GM18951 (cell line): ENCODE measurements at regions not wholly inside any gene's neighbourhood (a gene's known extent, or its start where the extent isn't known, plus 50 kb on each side); places are given as distances from the start of the nearest gene placed in this dataset.
"Not testable (repeated sequence)": the region's sequence is repeated elsewhere in the genome, so short reads cannot be mapped to it uniquely, and the experiment has no call there.

Source experiments
- POLR2A ChIP-seq: IDR thresholded peaks from 4 replicates; pipeline ENCODE4 v1.6.1; 2011; ENCODE audit warnings: mild to moderate bottlenecking; ENCODE audit not compliant: insufficient read length, insufficient read depth; ENCODE audit errors: extremely low read depth
- in situ Hi-C: fragments of 300-500 bp; cut with MboI; formaldehyde crosslinking; loops from one replicate; pipeline ENCODE4 v1.12.0; 2022; ENCODE audit warnings: low sequenced_read_pairs, mixed read lengths, inconsistent platforms; ENCODE audit not compliant: unreplicated experiment

DNA sequence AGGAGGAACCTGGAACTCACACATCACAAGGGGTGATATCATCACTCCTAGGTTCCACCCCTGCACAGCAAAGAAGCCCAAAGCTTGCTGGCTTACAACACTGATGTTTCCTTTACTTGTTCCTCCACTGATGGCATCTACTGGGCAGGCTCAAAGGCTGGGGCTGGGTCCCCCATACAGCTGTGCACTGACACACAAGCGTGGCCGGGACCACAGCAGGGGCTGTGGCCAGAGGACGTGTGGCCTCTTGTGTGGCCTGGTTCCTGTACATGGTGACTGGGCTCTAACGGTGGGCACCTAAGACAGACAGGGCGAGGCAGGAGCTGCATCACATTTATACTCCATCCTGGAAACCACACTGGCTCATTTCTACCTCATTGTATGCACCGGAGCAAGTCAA is 264.4 kb upstream of the FOXF1 start:
- TF ChIP-seq POLR2A, result no peak
- in situ Hi-C loops, result no loop called here

DNA sequence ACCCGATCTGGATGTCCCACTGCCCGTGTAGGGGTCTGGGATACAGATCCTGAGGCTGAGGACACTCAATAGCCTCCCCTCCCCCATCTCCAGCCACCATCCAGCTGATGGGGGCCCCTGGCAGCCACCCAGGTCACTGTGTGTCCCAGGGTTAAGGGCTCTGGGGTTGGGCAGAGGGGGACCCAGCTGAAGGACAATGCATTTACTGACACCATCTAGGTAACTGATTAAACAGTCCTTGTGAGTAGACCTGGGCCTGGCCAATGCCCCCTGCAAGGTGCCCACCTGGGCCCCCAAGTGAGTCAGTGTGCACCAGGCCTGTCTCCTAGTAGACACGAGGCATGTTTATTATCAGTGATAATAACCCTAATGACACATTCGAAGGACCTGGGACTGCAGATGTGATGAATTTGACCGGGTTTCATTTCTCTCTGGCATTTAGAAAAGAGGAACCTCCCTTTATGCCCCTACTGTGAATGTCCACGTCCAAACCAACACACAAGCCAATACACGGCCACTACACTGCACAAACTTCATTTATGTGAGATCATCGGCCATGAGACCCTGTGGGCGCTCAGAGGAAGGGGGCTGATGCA is 261.9 kb upstream of the FOXF1 start:
- in situ Hi-C loops, result no loop called here
- no peak for TF ChIP-seq POLR2A

DNA sequence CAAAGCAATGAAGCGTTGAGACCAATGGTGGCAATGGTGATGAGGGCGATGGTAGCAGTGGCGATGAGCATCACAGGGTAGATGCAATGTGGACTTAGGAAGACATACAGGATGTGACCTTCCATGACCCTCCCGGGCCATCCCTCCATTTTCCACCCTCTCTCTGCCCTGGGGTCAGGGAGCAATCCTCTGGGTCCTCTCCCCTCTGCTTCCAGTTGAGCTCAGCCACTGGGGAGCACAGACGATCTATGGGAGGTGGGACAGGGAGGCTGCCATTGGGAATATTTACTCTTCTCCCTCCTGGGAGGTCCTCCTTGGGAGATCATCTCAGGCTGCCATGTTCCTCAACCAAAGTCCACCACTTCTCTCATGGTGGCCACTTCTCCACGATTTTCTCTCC is 260.7 kb upstream of the FOXF1 start:
- in situ Hi-C loops, result no loop called here
- no peak for TF ChIP-seq POLR2A

DNA sequence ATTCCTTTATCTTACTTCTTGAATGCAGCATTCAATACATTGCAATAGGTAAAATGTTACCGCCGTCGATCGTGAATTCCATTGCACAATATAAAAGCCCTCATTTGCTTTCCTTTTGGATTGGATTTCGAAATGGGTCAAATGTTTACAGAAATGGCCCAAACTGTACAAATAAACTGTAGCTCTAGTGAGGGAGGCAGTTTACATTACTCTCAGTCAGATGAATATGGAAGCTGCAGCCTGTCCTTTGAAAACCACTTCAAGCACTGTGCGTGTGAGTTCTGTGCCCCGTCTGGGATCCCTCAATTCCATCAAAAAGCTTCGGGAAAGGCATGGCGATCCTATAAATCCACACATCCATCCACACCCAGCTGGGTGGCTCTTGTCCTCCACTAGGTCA is 258.6 kb upstream of the FOXF1 start:
- in situ Hi-C loops, result no loop called here
- no peak for TF ChIP-seq POLR2A

DNA sequence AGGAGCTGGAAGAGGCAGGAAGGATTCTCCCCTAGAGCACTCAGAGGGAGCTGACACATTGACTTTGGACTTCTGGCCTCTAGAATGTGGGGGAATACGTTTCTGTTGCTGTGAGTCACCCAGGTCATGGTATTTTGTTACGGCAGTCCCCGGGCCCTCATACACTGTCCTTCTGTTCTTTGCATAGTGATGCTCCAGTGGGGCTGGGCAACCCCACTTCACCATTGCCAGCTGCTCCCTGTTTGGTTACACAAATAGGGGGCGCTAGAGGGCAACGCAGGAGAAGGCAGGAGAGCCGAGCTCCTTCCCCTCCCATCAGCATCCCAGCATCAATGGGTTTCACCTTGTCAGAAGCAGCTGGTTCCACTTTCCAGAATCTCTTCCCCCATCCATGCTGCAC is 257.7 kb upstream of the FOXF1 start:
- in situ Hi-C loops, result no loop called here
- TF ChIP-seq POLR2A, result no peak

DNA sequence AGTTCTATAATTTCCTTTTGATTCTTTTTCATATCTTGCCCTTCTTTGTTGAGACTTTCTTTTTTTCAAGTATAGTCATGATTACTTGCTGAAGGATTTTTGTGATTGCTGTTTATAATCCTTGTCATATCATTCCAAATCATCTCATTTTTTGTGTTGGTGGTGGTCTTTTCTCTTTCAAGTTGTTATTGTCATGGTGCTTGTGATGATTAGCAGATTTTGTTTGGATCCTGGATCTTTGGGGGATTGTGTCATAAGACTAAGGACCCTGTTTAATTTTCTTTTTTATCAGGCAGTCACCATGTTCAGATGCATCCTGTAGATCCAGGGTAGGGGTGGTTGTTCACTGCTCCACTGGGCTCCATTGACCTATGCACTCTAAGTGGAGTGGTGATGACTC is 254.4 kb upstream of the FOXF1 start:
- in situ Hi-C loops, result no loop called here
- no peak for TF ChIP-seq POLR2A

DNA sequence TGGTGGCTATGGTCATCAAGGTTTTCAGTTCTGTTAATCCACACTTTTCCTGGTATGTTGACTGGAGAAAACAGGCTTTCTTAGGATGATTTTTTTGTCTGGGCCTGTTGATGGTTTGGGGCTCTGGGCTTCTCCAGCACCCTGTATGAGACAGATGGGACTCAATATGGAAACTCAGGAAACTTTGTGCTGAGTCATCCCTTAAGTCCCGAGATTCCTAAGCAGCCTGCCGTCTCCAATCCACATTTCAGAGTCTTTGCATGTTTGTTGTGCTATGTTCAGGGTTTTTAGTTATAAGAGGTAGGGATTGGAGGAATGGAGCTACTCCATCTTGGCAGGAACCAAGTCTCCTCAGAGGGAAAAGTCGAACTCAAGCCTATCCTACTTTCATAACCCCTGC is 253.3 kb upstream of the FOXF1 start:
- in situ Hi-C loops, result no loop called here
- no peak for TF ChIP-seq POLR2A

DNA sequence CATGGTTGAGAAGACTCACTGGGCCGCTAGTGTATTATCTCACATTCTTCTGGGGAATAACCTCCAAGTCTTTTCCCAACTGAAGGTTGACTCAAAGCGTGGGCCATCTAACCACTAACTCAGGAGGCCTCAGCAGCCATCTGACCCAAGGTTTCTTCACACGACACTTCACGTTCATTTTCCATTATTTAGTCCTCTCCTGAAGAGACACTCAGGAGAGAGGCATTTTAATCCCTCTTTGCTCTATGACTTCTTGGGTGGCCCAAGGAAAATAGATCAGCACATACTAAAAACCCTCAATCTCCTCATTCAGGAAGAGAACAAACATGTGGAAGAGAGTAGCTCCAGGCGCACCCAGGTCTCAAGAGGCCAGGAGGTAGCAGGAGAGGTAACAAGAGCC is 252.8 kb upstream of the FOXF1 start:
- TF ChIP-seq POLR2A, result no peak
- in situ Hi-C loops, result no loop called here

DNA sequence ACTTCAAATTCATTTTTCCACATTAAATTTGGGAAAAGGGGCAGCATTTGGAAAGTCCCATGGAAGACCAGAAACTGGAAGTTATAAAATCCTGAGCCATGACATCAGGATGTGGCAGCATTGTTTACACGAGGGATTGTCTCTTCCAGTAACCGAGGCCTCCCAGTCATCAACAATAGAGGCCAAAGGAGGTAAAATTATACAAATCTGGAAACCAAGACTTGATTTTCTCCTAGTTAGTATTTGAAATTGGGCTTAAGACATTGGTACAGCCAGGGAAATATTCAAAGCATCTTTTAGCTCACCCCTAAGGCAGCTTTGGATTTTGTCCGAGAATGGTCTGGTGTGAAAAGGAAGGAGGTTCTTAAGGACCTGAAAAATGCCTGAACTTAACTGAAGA is 251.6 kb upstream of the FOXF1 start:
- no peak for TF ChIP-seq POLR2A
- in situ Hi-C loops, result no loop called here

DNA sequence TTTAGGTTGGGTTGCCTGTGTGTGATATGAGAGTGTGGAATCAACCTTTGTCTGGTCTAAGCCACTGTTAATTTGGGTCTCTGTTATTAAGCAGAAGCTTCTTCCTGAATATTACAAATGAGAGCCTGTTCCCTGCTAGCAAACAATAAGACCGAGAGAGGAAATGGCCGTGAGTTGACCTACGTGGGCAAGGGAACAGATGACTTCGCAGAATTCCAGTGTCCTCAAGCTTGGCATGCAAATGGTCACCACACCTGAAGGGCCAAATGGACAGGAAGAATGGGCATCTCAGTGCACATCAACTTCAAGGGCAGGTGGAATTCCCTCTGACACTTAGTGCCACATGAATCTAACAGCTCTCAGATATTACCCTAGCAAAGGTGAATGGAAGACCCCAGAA is 250.8 kb upstream of the FOXF1 start:
- TF ChIP-seq POLR2A, result no peak
- in situ Hi-C loops, result no loop called here

DNA sequence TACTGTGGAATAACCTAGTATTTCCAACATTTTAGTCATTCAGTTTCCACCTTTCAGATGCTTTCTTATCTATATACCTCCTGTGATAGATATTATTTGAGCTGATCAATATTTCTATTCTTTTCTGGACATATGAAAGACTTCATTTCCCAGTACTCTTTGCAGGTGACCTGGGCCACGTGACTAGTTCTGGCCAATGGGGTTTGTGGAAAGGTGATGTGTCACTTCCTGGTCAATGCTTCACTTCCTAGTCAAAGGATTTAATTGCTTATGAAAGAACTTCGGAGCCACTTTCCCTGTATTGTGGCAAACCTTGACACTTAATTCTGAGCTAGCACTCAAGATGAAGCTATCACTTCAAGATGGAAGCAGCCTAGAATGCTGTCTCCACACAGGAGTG is 248.9 kb upstream of the FOXF1 start:
- in situ Hi-C loops, result no loop called here
- no peak for TF ChIP-seq POLR2A

DNA sequence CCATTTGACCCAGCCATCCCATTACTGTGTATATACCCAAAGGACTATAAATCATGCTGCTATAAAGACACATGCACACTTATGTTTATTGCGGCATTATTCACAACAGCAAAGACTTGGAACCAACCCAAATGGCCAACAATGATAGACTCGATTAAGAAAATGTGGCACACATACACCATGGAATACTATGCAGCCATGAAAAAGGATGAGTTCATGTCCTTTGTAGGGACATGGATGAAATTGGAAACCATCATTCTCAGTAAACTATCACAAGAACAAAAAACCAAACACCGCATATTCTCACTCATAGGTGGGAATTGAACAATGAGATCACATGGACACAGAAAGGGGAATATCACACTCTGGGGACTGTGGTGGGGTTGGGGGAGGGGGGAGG is 242.7 kb upstream of the FOXF1 start:
- in situ Hi-C loops, result not testable (repeated sequence)

DNA sequence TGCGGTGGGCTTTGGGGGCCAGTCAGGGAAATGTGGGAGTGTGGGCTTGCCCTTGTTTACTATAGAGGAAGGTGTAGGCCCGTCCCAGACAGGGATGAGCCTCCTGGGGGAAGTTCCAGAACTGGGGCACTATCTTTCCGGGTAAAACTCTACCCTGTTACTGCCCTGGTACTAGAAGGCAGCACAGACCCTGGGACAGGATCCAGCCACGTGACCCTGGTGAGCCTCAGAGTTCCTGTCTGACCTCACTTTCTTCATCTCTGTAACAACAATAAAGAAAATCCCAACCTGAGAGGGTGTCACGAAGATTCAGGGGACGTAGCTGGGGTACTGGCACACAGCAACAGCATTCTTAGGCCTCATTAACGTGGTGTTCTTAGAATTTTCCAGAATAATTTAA is 239.6 kb upstream of the FOXF1 start:
- no peak for TF ChIP-seq POLR2A
- in situ Hi-C loops, result no loop called here

DNA sequence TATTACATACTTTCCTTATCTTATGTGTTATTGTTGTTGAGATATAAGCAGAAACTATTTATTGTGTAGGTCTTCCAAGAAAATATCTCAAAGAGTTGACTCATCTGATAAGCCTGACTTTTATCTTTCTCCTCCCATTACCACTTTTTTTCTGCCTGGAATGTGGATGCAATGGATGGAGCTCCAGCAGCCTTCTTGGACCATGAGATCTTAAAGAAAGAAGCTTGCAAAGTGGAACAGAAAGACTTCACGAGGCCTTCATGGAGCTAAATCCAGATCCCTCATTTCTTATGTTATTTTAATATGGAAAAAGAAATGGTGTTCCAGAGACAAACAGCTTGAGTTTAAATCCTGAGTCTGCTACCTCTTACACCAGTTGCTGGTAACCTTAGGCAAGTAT is 237.6 kb upstream of the FOXF1 start:
- in situ Hi-C loops, result no loop called here
- TF ChIP-seq POLR2A, result no peak

DNA sequence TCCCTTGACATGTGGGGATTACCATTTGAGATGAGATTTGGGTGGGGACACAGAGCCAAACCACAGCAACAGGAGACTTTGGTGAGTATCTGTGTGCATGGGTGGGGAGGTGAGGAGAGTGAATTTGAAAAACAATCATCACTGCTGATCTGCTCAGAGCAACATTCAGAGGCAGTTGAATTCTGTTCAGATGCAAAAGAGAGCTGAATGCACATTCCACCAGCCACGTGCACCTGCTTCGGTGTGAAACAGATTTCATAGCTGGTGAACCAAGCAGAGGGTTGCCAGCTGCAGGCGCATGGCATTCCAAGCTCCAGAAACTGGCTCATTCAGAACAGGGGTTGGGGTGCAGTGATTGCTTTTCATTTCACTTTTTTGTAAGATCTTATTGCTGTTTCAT is 233.1 kb upstream of the FOXF1 start:
- TF ChIP-seq POLR2A, result no peak
- in situ Hi-C loops, result no loop called here

DNA sequence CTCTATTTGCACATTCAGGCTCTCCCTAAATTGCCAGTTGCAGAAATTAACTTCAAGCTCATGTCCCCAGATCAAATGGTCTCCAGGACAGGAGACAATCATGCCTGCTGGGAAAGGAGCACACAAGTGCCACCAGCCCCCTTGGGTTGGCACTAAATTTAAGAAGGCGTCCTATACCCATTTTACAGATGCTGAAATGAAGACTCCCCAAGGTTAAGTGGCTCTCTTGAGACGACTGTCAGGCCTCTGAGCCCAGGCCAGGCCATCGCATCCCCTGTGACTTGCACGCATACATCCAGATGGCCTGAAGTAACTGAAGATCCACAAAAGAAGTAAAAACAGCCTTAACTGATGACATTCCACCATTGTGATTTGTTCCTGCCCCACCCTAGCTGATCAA is 232.5 kb upstream of the FOXF1 start:
- in situ Hi-C loops, result not testable (repeated sequence)

DNA sequence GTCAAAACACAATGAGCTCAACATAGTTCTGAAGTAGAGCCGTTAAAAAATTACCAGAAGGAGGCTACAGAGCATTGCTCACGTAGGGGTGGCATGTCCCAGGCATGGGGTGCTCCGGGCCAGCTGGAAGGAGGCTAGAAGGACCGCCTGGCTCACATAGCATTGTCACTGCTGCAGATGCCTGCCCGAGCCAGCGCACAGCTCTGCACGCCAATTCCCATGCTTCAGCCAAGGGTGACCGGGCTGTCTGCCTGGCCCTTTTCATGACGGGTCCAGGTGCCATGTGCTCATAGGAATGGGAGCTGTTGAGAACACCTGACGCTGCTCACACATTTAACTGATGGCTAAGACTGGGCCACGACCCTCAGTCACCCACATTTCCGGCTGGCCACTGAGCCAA is 228.9 kb upstream of the FOXF1 start:
- TF ChIP-seq POLR2A, result no peak
- in situ Hi-C loops, result no loop called here
